Adrenal gland (tissue), 9 donors: ENCODE measurements at regions not wholly inside any gene's neighbourhood (a gene's known extent, or its start where the extent isn't known, plus 50 kb on each side); places are given as distances from the start of the nearest gene placed in this dataset.

Experiments used
- DNase-seq, 7 donors: peaks; one replicate each; pipeline ENCODE4 v3.0.0-alpha.2; 2019 to 2020
- H3K27ac ChIP-seq, 5 donors: fragments of 200-600 bp; sonication (generic) in 4 of 5; 1 replicate in 3 of 5; 2 replicates in 2 of 5; pipeline versions ENCODE4 v1.5.1 to v1.8.0; 2016 to 2020; ENCODE audit warnings: mild to moderate bottlenecking in 1 of 5
- H3K27me3 ChIP-seq: fragments of 200-600 bp; 2 replicates; pipeline ENCODE4 v1.8.0; 2021
- H3K36me3 ChIP-seq, 2 donors: fragments of 200-600 bp; replicated peaks in 1 of 2; 1 replicate in 1 of 2; 2 replicates in 1 of 2; pipeline versions ENCODE4 v1.5.1 to v1.8.0; 2018 to 2022
- H3K4me1 ChIP-seq, 2 donors: fragments of 200-600 bp; replicated peaks in 1 of 2; 1 replicate in 1 of 2; 2 replicates in 1 of 2; pipeline versions ENCODE4 v1.5.1 to v1.8.0; 2018 to 2021
- H3K4me3 ChIP-seq, 4 donors: fragments of 200-600 bp; sonication (generic) in 3 of 4; one replicate each; pipeline ENCODE4 v1.5.1; 2016 to 2018
- H3K9me3 ChIP-seq, 3 donors: fragments of 200-600 bp; sonication (generic) in 1 of 3; replicated peaks in 1 of 3; 1 replicate in 2 of 3; 2 replicates in 1 of 3; pipeline versions ENCODE4 v1.5.1 to v1.8.0; 2016 to 2021
- CTCF ChIP-seq, 6 experiments: fragments of 450-650 bp in 4 of 6; fragments of 200-600 bp in 2 of 6; sonication (generic) in 1 of 6; IDR thresholded peaks; 1 replicate in 5 of 6; 2 replicates in 1 of 6; pipeline versions ENCODE4 v1.5.1 to v1.8.0; 2016 to 2021; ENCODE audit warnings: antibody characterized with exemption in 6 of 6, mild to moderate bottlenecking in 2 of 6, moderate library complexity in 1 of 6
- POLR2A ChIP-seq, 2 donors: fragments of 450-650 bp; IDR thresholded peaks; one replicate each; pipeline ENCODE4 v1.6.1; 2017; ENCODE audit warnings: antibody characterized with exemption in 2 of 2, mild to moderate bottlenecking in 2 of 2, moderate library complexity in 1 of 2
- WGBS, 4 donors: extraction: QIAGEN DNeasy Blood & Tissue Kit in 2 of 4; methylation state at CpG; one replicate each; pipeline versions ENCODE4 v1.1.5 to v1.1.7; 2013 to 2017; 5-methylcytosine and 5-hydroxymethylcytosine counted together
- intact Hi-C, 2 donors: fragments of 100-400 bp; cut with DNase I; formaldehyde crosslinking; loops; one replicate each; pipeline versions ENCODE4 v1.14.1 to v1.15.0; 2022 to 2023
- donor health status: healthy with polysubstance abuse.
- donor health status: Bipolar disorder and iron deficiency.
- donor health status: DM: yes; HTN: yes; CAD: no.
- donor health status: DM: no; HTN: no; CAD: no.
- donor health status: DM: no; HTN: no; CAD: no.

GRCh38 chr22:22143448-22143847 is 101.1 kb upstream of the VPREB1 start:
- H3K27me3 ChIP-seq = peaks cover 12% of the 10 kb centered on the region

GRCh38 chr22:22142661-22143060 is 101.9 kb upstream of the VPREB1 start:
- WGBS, 4 donors = 49 to 51% (median 50%) methylated on average over 5 of the region's 5 CpGs
- Histone ChIP-seq H3K4me1 (no peaks in the 10 kb centered on the region), H3K36me3 (no peaks in the 10 kb centered on the region), H3K4me3 (no peak overlapping the region), H3K27ac (no peak overlapping the region), H3K27me3 (peaks cover 9% of the 10 kb centered on the region), H3K9me3 (no peaks in the 10 kb centered on the region)
- intact Hi-C loops = no loop called here
- no peak for TF ChIP-seq CTCF (IDR thresholded peaks at IDR 0.05)
- TF ChIP-seq POLR2A (IDR thresholded peaks at IDR 0.05) = no peak
- no peak for DNase-seq

More at GRCh38 chr22:22143448-22143847, 101.1 kb upstream of the VPREB1 start:
- Histone ChIP-seq H3K27ac (no peak overlapping the region), H3K4me3 (no peak overlapping the region), H3K9me3 (no peaks in the 10 kb centered on the region), H3K4me1 (no peaks in the 10 kb centered on the region), H3K36me3 (no peaks in the 10 kb centered on the region)
- WGBS, 4 donors = 62 to 75% (median 66%) methylated on average over 6 of the region's 6 CpGs
- intact Hi-C loops = no loop called here
- TF ChIP-seq CTCF (IDR thresholded peaks at IDR 0.05) = no peak
- no peak for TF ChIP-seq POLR2A (IDR thresholded peaks at IDR 0.05)
- DNase-seq = no peak

- WGBS, 4 donors = 58 to 65% (median 60%) methylated on average over 4 of the region's 4 CpGs
- no peak overlapping the region for H3K4me3 ChIP-seq
- DNase-seq = no peak
- no peaks in the 10 kb centered on the region for H3K9me3 ChIP-seq
- peaks cover 8% of the 10 kb centered on the region for H3K27me3 ChIP-seq
- no peak overlapping the region for H3K27ac ChIP-seq
- intact Hi-C loops = no loop called here
- H3K36me3 ChIP-seq = no peaks in the 10 kb centered on the region
- H3K4me1 ChIP-seq = no peaks in the 10 kb centered on the region
- TF ChIP-seq CTCF (IDR thresholded peaks at IDR 0.05) = no peak
- no peak for TF ChIP-seq POLR2A (IDR thresholded peaks at IDR 0.05)
These were observed 102.6 kb upstream of the VPREB1 start for GRCh38 chr22:22141771-22142591.

- no peak for TF ChIP-seq POLR2A (IDR thresholded peaks at IDR 0.05)
- TF ChIP-seq CTCF (IDR thresholded peaks at IDR 0.05) = no peak
- no peak overlapping the region for H3K4me3 ChIP-seq
- 74 to 88% (median 82%) methylated on average over 3 of the region's 3 CpGs for WGBS, 4 donors
- no peaks in the 10 kb centered on the region for H3K9me3 ChIP-seq
- no peak overlapping the region for H3K27ac ChIP-seq
- peaks cover 8% of the 10 kb centered on the region for H3K27me3 ChIP-seq
- intact Hi-C loops = no loop called here
- DNase-seq = no peak
- no peaks in the 10 kb centered on the region for H3K36me3 ChIP-seq
- no peaks in the 10 kb centered on the region for H3K4me1 ChIP-seq
These were observed 103.6 kb upstream of the VPREB1 start for GRCh38 chr22:22141031-22141430.
